ENCODE measurements at regions not wholly inside any gene's neighbourhood (a gene's known extent, or its start where the extent isn't known, plus 50 kb on each side); places are given as distances from the start of the nearest gene placed in this dataset.
"Not testable (repeated sequence)": the region's sequence is repeated elsewhere in the genome, so short reads cannot be mapped to it uniquely, and the experiment has no call there.

DNA sequence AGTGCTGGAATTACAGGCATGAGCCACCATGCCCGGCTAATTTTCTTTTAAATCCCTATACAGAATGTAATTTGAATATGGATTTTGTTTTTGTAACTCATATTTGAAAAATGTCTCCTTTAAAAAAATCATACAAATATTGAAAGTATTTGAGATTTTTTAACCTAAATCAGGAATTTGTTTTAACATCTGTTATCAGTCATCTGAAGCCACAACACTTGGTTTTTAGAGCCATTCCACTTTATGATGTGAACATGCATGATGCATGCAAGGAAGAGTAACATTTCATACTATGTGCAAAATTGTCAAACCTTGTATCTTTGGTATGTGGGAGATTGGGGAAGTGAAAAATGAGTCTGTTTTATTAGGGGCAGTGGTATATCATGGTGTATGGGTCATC, 124.5 kb upstream of the AHI1 start:
- peaks cover 0 to 10% of the 10 kb centered on the region in 2 donors for H3K27me3 Mint-ChIP-seq
- ATAC-seq (replicated peaks) (peak; percentile 31 to 34), DNase-seq (no peak)
- H3K4me1 Mint-ChIP-seq = peaks cover 9 to 21% of the 10 kb centered on the region in 2 donors
- peak overlapping the region; percentile 33 for H3K27ac Mint-ChIP-seq
- H3K9me3 Mint-ChIP-seq = peaks cover 0 to 4% of the 10 kb centered on the region in 2 donors
- no peak overlapping the region for H3K4me3 Mint-ChIP-seq
- H3K36me3 Mint-ChIP-seq = peaks cover 1 to 7% of the 10 kb centered on the region in 2 donors

DNA sequence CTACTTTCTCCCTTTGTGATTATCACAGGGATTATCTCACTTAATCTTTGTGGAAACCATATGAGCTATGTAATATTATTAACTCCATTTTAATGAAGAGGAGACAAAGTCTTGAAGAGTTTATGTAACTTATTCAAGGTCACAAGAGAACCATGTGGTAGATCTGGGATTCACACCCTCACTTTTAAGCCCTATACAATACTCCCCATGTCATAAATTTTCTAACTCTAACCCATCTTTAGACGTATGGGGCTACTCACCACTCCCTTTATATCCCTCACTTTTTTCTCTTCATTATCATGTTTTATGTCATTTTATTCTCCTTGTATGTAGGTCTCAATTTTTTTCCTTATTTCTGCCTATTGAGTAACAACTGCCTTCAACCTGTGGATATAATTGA, 126.4 kb upstream of the AHI1 start:
- H3K27me3 Mint-ChIP-seq = peaks cover 0 to 9% of the 10 kb centered on the region in 2 donors
- peak overlapping the region; percentile 21 for H3K27ac Mint-ChIP-seq
- ATAC-seq (replicated peaks) (no peak), DNase-seq (no peak)
- peaks cover 1 to 7% of the 10 kb centered on the region in 2 donors for H3K36me3 Mint-ChIP-seq
- peaks cover 9 to 26% of the 10 kb centered on the region in 2 donors for H3K4me1 Mint-ChIP-seq
- H3K4me3 Mint-ChIP-seq = no peak overlapping the region
- peaks cover 0 to 4% of the 10 kb centered on the region in 2 donors for H3K9me3 Mint-ChIP-seq

DNA sequence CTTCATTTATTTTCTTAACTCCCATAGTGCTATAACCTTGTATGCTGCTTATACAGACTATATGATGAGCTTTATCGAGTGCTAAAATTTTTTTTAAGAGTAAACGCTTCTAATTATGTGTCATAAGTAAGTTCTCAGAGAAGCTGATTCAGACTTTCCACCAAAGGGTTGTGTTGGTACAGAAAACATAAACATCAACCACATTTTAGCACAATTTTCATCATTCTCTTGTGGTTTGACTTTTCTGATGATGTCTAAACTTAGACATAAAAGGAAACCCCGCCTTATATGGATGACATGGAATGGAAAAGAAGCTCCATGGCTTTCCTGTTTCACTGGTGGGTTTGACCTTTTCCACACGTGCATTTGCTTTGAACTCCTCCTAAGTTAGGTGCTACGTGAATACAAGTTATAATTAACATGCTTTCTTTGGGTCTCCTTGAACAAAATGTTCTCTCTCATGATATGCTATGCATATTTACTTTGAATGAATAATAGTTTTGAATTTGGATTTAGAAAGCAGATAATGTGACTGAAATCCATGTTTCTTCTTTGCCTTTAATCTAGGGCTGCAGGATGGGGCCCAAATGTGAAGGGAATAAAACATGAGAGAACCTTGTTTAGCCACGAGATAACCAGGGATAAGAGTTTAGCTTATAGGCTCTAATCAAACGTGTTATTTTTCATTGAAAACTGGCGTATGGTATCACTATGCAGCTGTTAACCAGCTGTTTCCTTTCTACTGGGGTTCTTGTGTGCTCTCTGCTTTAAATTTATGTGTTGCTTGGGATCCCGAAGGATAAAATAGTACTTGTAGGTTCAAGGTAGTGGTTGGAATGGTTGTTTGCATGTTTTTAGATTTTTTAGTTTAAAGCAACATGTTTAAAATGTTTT, 127.1 kb upstream of the AHI1 start:
- Mint-ChIP-seq H3K36me3 (peaks cover 1 to 7% of the 10 kb centered on the region in 2 donors), H3K4me3 (no peak overlapping the region), H3K27ac (peak overlapping the region; percentile 21), H3K27me3 (peaks cover 0 to 9% of the 10 kb centered on the region in 2 donors), H3K4me1 (peaks cover 9 to 26% of the 10 kb centered on the region in 2 donors), H3K9me3 (peaks cover 0 to 4% of the 10 kb centered on the region in 2 donors)
- peak; percentile 68 to 73 for ATAC-seq (replicated peaks)
- no peak for DNase-seq

DNA sequence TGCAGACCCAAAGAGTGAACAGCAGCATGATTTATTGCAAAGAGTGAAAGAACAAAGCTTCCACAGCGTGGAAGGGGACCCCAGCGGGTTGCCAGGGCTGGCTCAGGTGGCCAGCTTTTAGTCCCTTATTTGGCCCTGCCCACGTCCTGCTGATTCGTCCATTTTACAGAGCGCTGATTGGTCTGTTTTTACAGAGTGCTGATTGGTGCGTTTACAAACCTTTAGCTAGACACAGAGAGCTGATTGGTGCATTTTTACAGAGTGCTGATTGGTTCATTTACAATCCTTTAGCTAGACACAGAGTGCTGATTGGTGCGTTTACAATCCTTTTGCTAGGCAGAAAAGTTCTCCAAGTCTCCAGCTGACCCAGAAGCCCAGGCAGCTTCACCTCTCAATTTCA, 128.5 kb upstream of the AHI1 start:
- not testable (repeated sequence) for H3K9me3 Mint-ChIP-seq; ATAC-seq (replicated peaks); H3K4me3 Mint-ChIP-seq; H3K27me3 Mint-ChIP-seq; DNase-seq; H3K36me3 Mint-ChIP-seq; H3K27ac Mint-ChIP-seq
- H3K4me1 Mint-ChIP-seq = peaks cover 9 to 26% of the 10 kb centered on the region in 2 donors

DNA sequence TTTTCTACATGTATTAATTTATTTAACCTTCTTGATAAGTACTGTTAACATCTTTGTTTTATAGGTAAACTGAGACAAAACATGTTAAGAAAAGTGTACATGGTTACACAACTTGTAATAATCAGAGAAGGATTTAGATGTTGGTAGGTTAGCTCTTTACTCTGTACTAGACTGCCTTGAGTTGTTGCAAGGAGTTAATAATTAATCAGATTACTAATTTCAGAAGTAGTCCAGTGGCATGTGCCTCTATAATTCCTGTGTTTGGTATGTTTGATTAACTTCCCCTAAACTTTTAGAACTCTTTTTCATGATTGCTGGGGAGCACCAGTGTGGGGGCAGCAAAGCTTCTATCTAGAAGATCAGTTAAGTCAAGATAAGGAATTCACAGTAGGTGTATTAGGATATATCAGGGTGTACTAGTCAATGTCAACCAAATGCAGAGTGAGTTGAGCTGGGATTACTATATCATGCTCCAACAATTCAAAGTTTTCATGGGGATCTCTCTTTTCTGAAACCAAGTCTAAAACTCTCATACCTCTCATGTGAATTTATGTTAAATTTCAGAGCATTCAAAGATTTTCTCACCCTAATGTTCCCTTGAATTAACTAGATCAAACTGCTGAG, 129.7 kb upstream of the AHI1 start:
- peaks cover 0 to 4% of the 10 kb centered on the region in 2 donors for H3K9me3 Mint-ChIP-seq
- DNase-seq = no peak
- ATAC-seq (replicated peaks) = peak; percentile 66
- H3K27ac Mint-ChIP-seq = peak overlapping the region; percentile 71
- H3K4me3 Mint-ChIP-seq = no peak overlapping the region
- H3K4me1 Mint-ChIP-seq = peaks cover 8 to 26% of the 10 kb centered on the region in 2 donors
- H3K27me3 Mint-ChIP-seq = peaks cover 0 to 7% of the 10 kb centered on the region in 2 donors
- H3K36me3 Mint-ChIP-seq = peaks cover 1 to 7% of the 10 kb centered on the region in 2 donors

DNA sequence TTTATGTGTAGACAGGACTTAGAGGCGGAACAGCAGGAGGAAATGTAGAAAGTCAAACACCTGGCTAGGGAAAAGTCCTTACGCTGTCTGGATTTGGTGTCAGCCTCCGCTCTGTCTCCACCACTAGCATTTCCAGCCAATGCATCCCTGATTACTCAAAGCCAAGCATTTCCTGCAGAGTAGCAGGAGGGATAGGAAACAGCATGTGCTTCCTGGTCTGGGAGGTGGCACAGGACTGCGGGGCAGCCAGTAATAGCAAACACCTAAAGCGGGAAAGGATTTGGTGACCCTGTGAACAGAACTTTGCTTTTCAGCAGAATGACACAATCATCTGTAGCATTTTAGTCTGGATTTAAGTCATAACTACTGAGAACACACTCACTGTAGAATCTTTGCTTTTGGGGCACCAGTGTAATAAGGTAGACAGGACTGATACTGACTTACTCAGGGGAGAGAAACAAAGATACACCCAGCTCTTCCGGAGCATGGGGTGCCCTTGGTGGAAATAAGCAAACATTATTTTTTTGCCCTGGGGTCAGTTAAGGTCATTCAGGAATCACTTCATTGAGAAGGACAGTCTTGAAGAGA, 133.3 kb upstream of the AHI1 start:
- DNase-seq (no peak), ATAC-seq (replicated peaks) (no peak)
- H3K4me3 Mint-ChIP-seq = no peak overlapping the region
- H3K9me3 Mint-ChIP-seq = peaks cover 2 to 4% of the 10 kb centered on the region in 2 donors
- peaks cover 0 to 4% of the 10 kb centered on the region in 2 donors for H3K36me3 Mint-ChIP-seq
- H3K27ac Mint-ChIP-seq = no peak overlapping the region
- H3K4me1 Mint-ChIP-seq = peaks cover 0 to 12% of the 10 kb centered on the region in 2 donors
- peaks cover 6 to 10% of the 10 kb centered on the region in 2 donors for H3K27me3 Mint-ChIP-seq

DNA sequence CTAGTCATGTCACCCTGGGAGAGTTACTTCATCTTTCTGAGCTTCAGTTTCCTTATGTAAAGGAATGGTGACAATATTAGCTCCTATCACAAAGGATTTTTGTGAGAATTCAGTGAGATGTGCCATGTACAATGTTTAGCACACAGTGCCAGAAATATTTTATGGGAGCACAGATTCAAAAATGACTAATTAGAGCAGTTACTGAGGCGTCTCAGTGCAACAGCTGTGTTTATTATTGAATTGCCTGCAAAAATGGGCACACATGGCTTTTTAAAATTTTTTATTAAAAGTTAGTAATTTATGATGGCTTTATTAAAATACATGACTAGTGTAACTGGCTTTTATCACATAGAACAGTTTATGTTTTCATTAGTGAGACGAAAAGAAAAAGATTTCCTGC, 134.3 kb upstream of the AHI1 start:
- peaks cover 0 to 3% of the 10 kb centered on the region in 2 donors for H3K36me3 Mint-ChIP-seq
- no peak overlapping the region for H3K4me3 Mint-ChIP-seq
- H3K27me3 Mint-ChIP-seq = peaks cover 6 to 10% of the 10 kb centered on the region in 2 donors
- ATAC-seq (replicated peaks) (no peak), DNase-seq (no peak)
- no peak overlapping the region for H3K27ac Mint-ChIP-seq
- H3K4me1 Mint-ChIP-seq = peaks cover 6 to 19% of the 10 kb centered on the region in 2 donors
- peaks cover 0 to 2% of the 10 kb centered on the region in 2 donors for H3K9me3 Mint-ChIP-seq

DNA sequence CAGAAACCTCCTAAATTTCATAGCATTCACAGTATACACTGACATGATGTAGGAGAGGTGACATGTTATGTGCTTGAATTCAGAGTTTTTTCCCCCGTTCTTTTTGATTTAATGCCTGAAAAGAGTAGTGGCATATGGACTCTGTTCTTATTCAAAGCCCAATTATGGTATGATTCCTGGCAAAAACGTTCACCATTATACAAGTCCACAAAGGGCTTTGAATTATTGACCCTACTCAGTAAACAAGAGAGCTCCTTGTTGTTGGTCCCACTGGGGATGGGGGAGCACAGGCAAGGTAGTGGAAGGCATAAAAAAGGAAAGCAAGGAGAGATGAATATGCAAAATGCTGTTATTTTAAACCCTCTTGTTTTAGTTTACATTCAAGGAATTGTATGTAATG, 136.0 kb upstream of the AHI1 start:
- Mint-ChIP-seq H3K27me3 (peaks cover 6 to 10% of the 10 kb centered on the region in 2 donors), H3K36me3 (peaks cover 0 to 5% of the 10 kb centered on the region in 2 donors), H3K27ac (no peak overlapping the region), H3K4me3 (no peak overlapping the region), H3K4me1 (peaks cover 6 to 14% of the 10 kb centered on the region in 2 donors), H3K9me3 (peaks cover 0 to 2% of the 10 kb centered on the region in 2 donors)
- ATAC-seq (replicated peaks) (no peak), DNase-seq (no peak)

DNA sequence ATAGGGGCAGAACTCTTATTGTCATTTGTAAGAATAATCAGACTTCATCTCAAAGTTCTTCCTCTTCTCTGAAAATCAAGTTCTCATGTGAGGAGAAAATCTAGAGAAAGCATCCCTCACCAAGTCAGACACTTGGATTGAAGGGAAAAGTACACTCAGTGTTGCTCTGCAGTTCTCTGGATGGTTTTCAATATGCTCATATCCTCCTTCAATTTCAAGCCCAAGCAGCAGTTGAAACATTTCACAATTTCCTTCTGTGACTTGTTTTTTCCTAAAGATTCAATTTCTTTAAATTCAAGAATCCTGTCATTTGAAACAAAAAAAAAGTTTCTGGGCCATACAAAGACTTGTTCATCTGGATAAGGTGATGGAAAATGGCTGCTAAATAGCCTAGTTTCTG, 140.2 kb upstream of the AHI1 start:
- DNase-seq (no peak), ATAC-seq (replicated peaks) (no peak)
- peaks cover 10% of the 10 kb centered on the region in 2 donors for H3K27me3 Mint-ChIP-seq

DNA sequence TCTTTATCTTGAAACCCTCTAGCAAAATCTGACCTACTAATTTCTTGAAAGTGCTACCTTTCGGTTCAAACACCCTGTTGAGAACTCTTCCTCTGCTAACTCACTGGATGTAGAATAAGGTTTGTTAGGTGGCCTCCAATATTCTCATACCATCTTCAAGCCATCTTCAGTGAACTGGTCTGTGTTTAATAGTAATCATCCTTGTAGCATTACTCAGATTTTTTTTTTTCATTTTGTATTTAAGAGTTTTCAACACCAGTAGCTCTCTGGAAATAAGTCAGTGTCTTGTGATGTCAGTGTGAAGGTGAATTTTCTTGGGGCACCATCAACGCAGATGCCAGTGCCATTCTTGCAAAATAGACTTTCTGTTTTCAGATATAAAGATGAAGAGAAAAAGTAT, 140.6 kb upstream of the AHI1 start:
- Mint-ChIP-seq H3K27me3 (peaks cover 10% of the 10 kb centered on the region in 2 donors), H3K4me3 (no peak overlapping the region), H3K36me3 (peaks cover 8 to 11% of the 10 kb centered on the region in 2 donors), H3K4me1 (peaks cover 14 to 25% of the 10 kb centered on the region in 2 donors), H3K9me3 (peaks cover 3 to 7% of the 10 kb centered on the region in 2 donors), H3K27ac (no peak overlapping the region)
- no peak for ATAC-seq (replicated peaks)
- DNase-seq = no peak

More for the DNA sequence above, 140.2 kb upstream of the AHI1 start:
- Mint-ChIP-seq H3K27ac (no peak overlapping the region), H3K36me3 (peaks cover 8 to 11% of the 10 kb centered on the region in 2 donors), H3K4me1 (peaks cover 14 to 25% of the 10 kb centered on the region in 2 donors), H3K4me3 (no peak overlapping the region), H3K9me3 (peaks cover 3 to 7% of the 10 kb centered on the region in 2 donors)

DNA sequence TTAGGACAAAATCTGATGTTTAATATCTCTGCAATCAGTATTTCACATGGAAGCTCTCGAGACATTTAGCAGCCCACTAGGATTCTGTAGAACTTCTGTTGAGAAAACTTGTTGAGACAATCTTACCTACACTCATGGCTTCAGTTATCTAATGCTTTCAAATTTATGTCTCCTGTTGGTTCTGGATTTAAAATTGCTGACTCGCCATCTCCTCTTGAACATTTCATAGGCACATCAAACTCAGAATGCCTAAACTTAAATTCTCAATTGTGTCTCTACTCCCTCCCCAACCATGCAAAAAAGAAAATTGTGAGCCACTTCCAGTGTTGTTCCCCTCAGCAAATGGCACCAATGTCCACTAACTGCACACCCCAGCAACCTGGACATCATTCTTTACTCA, 142.5 kb upstream of the AHI1 start:
- Mint-ChIP-seq H3K27ac (no peak overlapping the region), H3K36me3 (peaks cover 11 to 13% of the 10 kb centered on the region in 2 donors), H3K4me3 (no peak overlapping the region), H3K4me1 (peaks cover 14 to 20% of the 10 kb centered on the region in 2 donors), H3K27me3 (peaks cover 0 to 3% of the 10 kb centered on the region in 2 donors), H3K9me3 (peaks cover 4 to 13% of the 10 kb centered on the region in 2 donors)
- DNase-seq (no peak), ATAC-seq (replicated peaks) (peak in 1 of 2 donors; percentile 14)

DNA sequence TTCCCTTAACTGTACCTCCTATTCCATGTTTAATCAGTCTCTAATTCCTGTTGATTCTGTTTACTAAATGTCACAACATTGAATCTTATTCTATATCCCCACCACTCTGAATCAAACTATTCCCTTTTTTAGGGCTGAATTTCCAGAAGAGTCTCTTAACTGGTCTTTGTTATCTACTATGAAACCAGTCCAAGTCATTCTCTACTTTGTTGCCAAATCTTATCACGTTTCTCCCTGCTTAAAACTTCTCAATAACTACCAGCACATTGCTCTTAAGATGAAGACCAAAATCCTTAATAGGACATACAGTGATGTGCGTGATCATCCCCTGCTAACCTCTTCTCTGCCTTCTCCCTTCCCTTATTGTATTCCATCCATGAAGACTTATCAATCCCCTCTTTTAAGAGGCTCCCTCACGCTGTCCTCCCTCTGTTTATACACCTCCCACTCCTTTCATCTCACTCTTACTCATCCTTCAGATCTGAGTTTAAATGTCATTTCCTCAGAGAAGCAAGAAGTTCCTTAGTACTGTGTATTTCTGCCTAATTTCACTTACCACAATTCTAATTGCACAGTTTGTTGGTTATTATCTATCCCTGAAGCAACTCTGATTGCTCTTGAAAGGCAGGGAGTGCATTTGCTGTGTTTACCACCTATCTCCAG, 143.0 kb upstream of the AHI1 start:
- peak; percentile 98 to 99 for ATAC-seq (replicated peaks)
- H3K4me1 Mint-ChIP-seq = peaks cover 14 to 20% of the 10 kb centered on the region in 2 donors

DNA sequence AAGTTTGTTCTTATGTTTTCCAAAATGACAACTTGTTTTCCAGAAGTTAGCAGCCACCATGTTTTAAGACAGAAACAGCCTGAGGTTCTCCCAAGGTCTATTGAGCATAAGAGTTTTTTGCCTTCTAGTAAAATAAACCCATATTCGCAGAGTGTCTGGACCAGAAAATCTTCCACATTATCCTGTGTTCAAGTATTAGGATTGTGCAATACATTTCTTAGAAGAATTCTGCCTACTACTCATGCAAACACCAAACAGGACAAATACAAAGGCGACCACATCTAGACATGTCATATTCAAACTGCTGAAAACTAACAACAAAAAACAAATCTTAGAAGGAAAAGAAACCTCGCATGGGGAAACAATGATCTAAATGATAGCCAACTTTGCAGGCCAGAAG, 145.4 kb upstream of the AHI1 start:
- DNase-seq = no peak
- H3K36me3 Mint-ChIP-seq = peaks cover 16 to 25% of the 10 kb centered on the region in 2 donors
- peaks cover 14 to 35% of the 10 kb centered on the region in 2 donors for H3K4me1 Mint-ChIP-seq
- ATAC-seq (replicated peaks) = no peak
- H3K4me3 Mint-ChIP-seq = no peak overlapping the region
- peaks cover 0 to 3% of the 10 kb centered on the region in 2 donors for H3K27me3 Mint-ChIP-seq
- H3K9me3 Mint-ChIP-seq = peaks cover 8 to 21% of the 10 kb centered on the region in 2 donors
- H3K27ac Mint-ChIP-seq = no peak overlapping the region

More for the DNA sequence above, 143.0 kb upstream of the AHI1 start:
- H3K4me3 Mint-ChIP-seq = peak overlapping the region; percentile 2 to 7
- H3K36me3 Mint-ChIP-seq = peaks cover 11 to 13% of the 10 kb centered on the region in 2 donors
- H3K27ac Mint-ChIP-seq = peak overlapping the region; percentile 25
- peaks cover 0 to 3% of the 10 kb centered on the region in 2 donors for H3K27me3 Mint-ChIP-seq
- DNase-seq = no peak
- peaks cover 4 to 13% of the 10 kb centered on the region in 2 donors for H3K9me3 Mint-ChIP-seq
